ENCODE measurements at regions not wholly inside any gene's neighbourhood (a gene's known extent, or its start where the extent isn't known, plus 50 kb on each side); places are given as distances from the start of the nearest gene placed in this dataset.
A peak's percentile ranks its signal among the peaks of the same experiment; 100 is the strongest.
"Not testable (repeated sequence)": the region's sequence is repeated elsewhere in the genome, so short reads cannot be mapped to it uniquely, and the experiment has no call there.

- POLR2A ChIA-PET = interaction anchor here (1.0 kb wide), 1 partner anchor 17 kb away, joined by 3 read pairs; no protein-coding TSS in a partner anchor
- Mint-ChIP-seq H3K36me3 (peaks cover 0 to 7% (median 0%) of the 10 kb centered on the region in 3 donors), H3K27me3 (peaks cover 0 to 3% (median 0%) of the 10 kb centered on the region in 5 donors), H3K27ac (no peak overlapping the region), H3K4me3 (no peak overlapping the region), H3K9me3 (peaks cover 0 to 7% (median 0%) of the 10 kb centered on the region in 9 donors), H3K4me1 (peaks cover 0 to 5% (median 0%) of the 10 kb centered on the region in 4 donors)
- ATAC-seq (no peak), DNase-seq (no peak)
Measured at GRCh38 chr10:9147475-9147874, 1093.0 kb downstream of the GATA3 start.

DNA sequence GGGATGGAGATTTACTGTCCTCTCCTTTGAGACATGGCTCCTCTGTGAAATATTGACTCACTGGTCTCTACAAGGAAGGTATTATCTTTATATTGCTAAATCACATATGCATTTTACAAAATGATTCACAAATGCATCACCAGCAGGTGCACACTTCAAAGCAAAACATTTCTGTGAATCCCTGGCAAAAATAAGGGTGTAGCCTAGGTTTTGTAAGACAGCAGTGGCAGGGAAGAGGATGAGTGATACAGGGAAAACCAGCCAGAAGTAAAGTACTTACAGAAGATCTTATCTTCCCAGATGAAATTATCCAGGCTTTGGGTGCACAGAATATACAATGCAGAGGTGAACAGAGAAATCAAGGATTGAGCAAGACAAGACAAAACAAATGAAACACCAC, 1094.6 kb downstream of the GATA3 start:
- POLR2A ChIA-PET = no interaction called here
- ATAC-seq (no peak), DNase-seq (no peak)
- peaks cover 0 to 7% (median 0%) of the 10 kb centered on the region in 9 donors for H3K9me3 Mint-ChIP-seq
- peaks cover 0 to 3% (median 0%) of the 10 kb centered on the region in 5 donors for H3K27me3 Mint-ChIP-seq
- H3K4me1 Mint-ChIP-seq = no peaks in the 10 kb centered on the region
- no peak overlapping the region for H3K4me3 Mint-ChIP-seq
- peaks cover 0 to 7% (median 0%) of the 10 kb centered on the region in 3 donors for H3K36me3 Mint-ChIP-seq
- no peak overlapping the region for H3K27ac Mint-ChIP-seq

DNA sequence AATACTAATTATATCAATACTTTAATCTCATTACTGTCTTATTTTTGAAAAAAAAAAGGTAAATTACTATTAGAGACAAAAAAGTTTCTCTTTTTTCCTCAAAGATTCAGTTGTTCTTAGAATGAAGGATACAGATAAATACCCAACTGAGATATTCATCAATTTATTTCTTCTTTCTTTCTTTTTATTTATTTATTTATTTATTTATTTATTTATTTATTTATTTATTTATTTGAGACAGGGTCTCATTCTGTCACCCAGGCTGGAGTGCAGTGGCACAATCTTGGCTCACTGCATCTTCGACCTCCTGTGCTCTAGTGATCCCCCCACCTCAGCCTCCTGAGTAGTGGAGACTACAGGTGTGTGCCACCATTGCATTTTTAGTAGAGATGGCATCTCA, 1098.6 kb downstream of the GATA3 start:
- H3K4me3 Mint-ChIP-seq, POLR2A ChIA-PET, H3K27ac Mint-ChIP-seq, H3K36me3 Mint-ChIP-seq, DNase-seq, H3K4me1 Mint-ChIP-seq, H3K27me3 Mint-ChIP-seq, ATAC-seq, H3K9me3 Mint-ChIP-seq: not testable (repeated sequence)

- ATAC-seq = no peak
- Mint-ChIP-seq H3K27me3 (no peaks in the 10 kb centered on the region), H3K4me1 (no peaks in the 10 kb centered on the region)
Measured at GRCh38 chr10:9157656-9158055, 1103.2 kb downstream of the GATA3 start.

GRCh38 chr10:9158675-9159074, 1104.2 kb downstream of the GATA3 start:
- H3K36me3 Mint-ChIP-seq = peaks cover 0 to 33% (median 20%) of the 10 kb centered on the region in 3 donors
- POLR2A ChIA-PET = no interaction called here
- DNase-seq (no peak), ATAC-seq (no peak)
- H3K27me3 Mint-ChIP-seq = no peaks in the 10 kb centered on the region
- H3K4me1 Mint-ChIP-seq = peaks cover 3 to 9% (median 4%) of the 10 kb centered on the region in 4 donors
- H3K9me3 Mint-ChIP-seq = peaks cover 5 to 37% (median 21%) of the 10 kb centered on the region in 9 donors
- no peak overlapping the region for H3K4me3 Mint-ChIP-seq
- no peak overlapping the region for H3K27ac Mint-ChIP-seq

More at GRCh38 chr10:9157656-9158055, 1103.2 kb downstream of the GATA3 start:
- Mint-ChIP-seq H3K36me3 (peaks cover 0 to 26% (median 13%) of the 10 kb centered on the region in 3 donors), H3K27ac (no peak overlapping the region), H3K9me3 (peaks cover 2 to 32% (median 12%) of the 10 kb centered on the region in 9 donors), H3K4me3 (no peak overlapping the region)
- POLR2A ChIA-PET = no interaction called here
- DNase-seq = no peak

DNA sequence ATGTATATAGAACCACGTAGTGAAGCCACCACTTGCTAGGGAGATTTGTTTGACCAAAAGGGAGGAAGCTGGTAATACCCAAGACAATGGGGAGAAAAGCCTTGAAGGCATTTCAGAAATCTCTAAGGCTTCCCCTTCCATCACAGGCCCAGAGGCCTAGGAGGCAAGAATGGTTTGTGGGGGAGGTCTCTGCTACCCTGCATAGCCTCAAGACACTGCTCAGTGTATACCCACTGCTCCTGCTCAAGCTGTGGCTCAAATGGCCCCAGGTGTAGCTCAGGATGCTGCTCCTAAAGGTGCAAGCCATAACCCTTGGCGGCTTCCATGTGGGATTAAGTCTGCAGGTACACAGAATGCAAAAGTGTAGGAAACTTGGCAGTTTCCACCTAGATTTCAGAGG, 1105.8 kb downstream of the GATA3 start:
- no peak for DNase-seq
- Mint-ChIP-seq H3K4me3 (no peak overlapping the region), H3K9me3 (peaks cover 8 to 48% (median 26%) of the 10 kb centered on the region in 9 donors), H3K27me3 (no peaks in the 10 kb centered on the region), H3K4me1 (peaks cover 6 to 12% (median 8%) of the 10 kb centered on the region in 4 donors), H3K27ac (no peak overlapping the region), H3K36me3 (peaks cover 0 to 37% (median 23%) of the 10 kb centered on the region in 3 donors)
- POLR2A ChIA-PET = no interaction called here
- ATAC-seq = no peak

DNA sequence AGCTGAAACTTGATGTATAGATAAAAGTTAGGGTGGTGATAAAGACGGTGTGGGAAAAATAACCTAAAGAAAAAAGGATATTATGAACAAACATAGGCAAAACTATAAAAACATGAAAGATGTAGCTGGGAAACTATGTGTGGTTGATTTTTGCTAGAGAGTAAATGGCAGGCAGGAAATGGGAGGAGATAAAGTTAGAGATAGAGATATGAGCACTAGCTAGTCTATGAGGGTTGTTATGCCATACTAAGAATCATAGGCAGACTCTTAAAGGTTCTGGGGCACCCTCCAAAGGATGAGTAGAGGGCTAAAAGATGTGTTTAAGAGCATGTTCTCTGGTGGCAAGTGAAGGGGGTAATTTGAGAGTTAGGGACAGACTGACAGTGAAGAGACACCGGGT, 1109.2 kb downstream of the GATA3 start:
- Mint-ChIP-seq H3K9me3 (peaks cover 5 to 44% (median 22%) of the 10 kb centered on the region in 9 donors), H3K4me3 (no peak overlapping the region)

GRCh38 chr10:9166770-9167169, 1112.3 kb downstream of the GATA3 start:
- H3K36me3 Mint-ChIP-seq = peaks cover 0 to 12% (median 11%) of the 10 kb centered on the region in 3 donors
- ATAC-seq (peak; percentile 30 to 66), DNase-seq (peak in 3 of 10 donors; percentile 4 to 7 (median 4))
- H3K9me3 Mint-ChIP-seq = peaks cover 0 to 16% (median 8%) of the 10 kb centered on the region in 9 donors
- POLR2A ChIA-PET = no interaction called here
- peaks cover 12 to 30% (median 22%) of the 10 kb centered on the region in 4 donors for H3K4me1 Mint-ChIP-seq
- peak overlapping the region in 3 of 10 donors; percentile 1 to 7 (median 7) for H3K4me3 Mint-ChIP-seq
- H3K27ac Mint-ChIP-seq = peak overlapping the region in 1 of 10 donors; percentile 10
- peaks cover 0 to 4% (median 0%) of the 10 kb centered on the region in 5 donors for H3K27me3 Mint-ChIP-seq

More for the DNA sequence above, 1109.2 kb downstream of the GATA3 start:
- Mint-ChIP-seq H3K27ac (peak overlapping the region in 4 of 10 donors; percentile 0 to 58 (median 7)), H3K36me3 (peaks cover 0 to 31% (median 23%) of the 10 kb centered on the region in 3 donors), H3K4me1 (peaks cover 12 to 30% (median 22%) of the 10 kb centered on the region in 4 donors), H3K27me3 (peaks cover 0 to 2% (median 0%) of the 10 kb centered on the region in 5 donors)
- POLR2A ChIA-PET = interaction anchor here (1.4 kb wide), 1 partner anchor 16 kb away, joined by 3 read pairs; no protein-coding TSS in a partner anchor
- ATAC-seq (no peak), DNase-seq (no peak)

DNA sequence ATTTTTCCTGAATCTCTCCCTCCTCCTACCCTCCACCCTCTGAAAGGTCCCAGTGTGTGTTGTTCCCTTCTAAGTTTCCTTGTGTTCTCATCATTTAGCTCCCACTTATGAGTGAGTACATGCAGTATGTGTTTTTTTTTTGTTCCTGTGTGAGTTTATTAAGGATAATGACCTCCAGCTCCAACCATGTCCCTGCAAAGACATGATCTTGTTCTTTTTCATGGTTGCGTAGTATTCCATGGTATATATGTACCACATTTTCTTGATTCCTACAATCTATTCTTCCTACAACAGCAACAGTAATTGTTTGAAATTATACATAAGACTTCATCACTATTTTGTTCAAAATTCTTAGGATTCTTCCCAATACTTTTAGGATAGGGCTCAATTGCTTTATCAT, 1117.8 kb downstream of the GATA3 start:
- no peaks in the 10 kb centered on the region for H3K36me3 Mint-ChIP-seq
- peaks cover 0 to 10% (median 0%) of the 10 kb centered on the region in 5 donors for H3K27me3 Mint-ChIP-seq
- no peak overlapping the region for H3K4me3 Mint-ChIP-seq
- H3K27ac Mint-ChIP-seq = no peak overlapping the region
- H3K4me1 Mint-ChIP-seq = peaks cover 10 to 13% (median 11%) of the 10 kb centered on the region in 4 donors
- H3K9me3 Mint-ChIP-seq = peaks cover 0 to 6% (median 0%) of the 10 kb centered on the region in 9 donors
- POLR2A ChIA-PET = no interaction called here
- ATAC-seq (no peak), DNase-seq (no peak)

DNA sequence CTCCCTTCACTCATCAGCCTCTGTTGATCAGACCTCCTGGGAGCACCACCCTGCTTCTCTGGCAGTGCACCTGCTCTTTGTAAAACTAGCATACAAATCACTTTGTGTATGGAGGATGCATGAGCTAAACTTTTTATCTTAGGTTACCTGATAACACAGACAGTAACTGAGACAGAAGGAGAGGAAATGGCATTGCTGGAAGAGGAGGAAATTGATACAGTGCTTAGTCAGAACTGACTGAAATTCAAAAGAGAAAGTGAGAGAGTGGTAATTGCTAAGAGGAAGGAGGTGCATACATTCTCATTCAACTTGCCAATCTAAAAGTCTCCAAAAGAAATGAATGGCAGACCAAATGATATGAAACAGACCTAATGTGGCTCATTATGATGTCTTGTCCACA, 1120.7 kb downstream of the GATA3 start:
- peak; percentile 30 to 39 for ATAC-seq
- H3K4me3 Mint-ChIP-seq = peak overlapping the region in 1 of 10 donors; percentile 37
- POLR2A ChIA-PET = no interaction called here
- H3K4me1 Mint-ChIP-seq = peaks cover 8 to 11% (median 9%) of the 10 kb centered on the region in 4 donors
- peaks cover 0 to 8% (median 0%) of the 10 kb centered on the region in 5 donors for H3K27me3 Mint-ChIP-seq
- H3K9me3 Mint-ChIP-seq = peaks cover 0 to 6% (median 0%) of the 10 kb centered on the region in 9 donors
- no peaks in the 10 kb centered on the region for H3K36me3 Mint-ChIP-seq
- peak in 2 of 10 donors; percentile 5 to 8 for DNase-seq
- H3K27ac Mint-ChIP-seq = peak overlapping the region in 3 of 10 donors; percentile 10 to 78 (median 18)

GRCh38 chr10:9183197-9183880, 1128.9 kb downstream of the GATA3 start:
- H3K4me1 Mint-ChIP-seq, H3K4me3 Mint-ChIP-seq, H3K9me3 Mint-ChIP-seq, H3K27me3 Mint-ChIP-seq, DNase-seq, H3K27ac Mint-ChIP-seq, H3K36me3 Mint-ChIP-seq, POLR2A ChIA-PET, ATAC-seq: not testable (repeated sequence)

DNA sequence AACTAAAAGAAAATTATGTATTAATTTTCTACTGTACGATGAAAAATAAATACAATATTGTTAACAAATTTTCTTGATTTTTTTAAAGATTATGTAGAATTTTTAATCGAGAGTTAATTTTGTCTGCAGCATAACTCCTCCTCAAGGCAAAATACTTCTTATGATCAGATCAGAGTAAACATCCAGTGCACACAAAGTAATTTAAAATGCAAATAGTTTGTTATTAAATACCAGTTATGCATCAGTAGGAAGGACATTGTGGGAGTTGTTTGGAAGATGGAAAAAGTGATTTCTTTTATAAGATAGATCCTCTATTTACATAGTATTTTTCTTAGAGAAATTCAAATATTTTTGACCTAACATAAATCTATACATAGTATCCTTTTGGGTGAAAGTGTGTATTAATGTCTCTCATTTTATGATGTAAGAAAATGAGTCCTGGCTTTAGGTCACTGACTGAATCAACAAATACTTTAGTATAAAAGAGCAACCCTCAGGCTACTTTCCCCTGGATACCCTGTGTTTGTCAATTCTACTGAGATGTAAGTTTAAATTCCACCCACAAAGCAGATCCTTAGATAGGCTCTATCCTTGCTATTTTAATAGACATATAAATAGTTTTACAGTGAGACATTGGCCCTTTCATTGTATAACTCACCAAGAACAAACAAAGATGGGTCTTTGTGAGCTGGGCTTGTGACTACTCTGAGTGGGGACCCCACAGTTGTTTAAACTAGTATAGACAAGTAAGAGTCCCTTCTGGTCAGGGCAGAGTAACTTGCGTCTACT, 1133.7 kb downstream of the GATA3 start:
- ATAC-seq (no peak), DNase-seq (no peak)
- H3K4me1 Mint-ChIP-seq = peaks cover 4 to 15% (median 9%) of the 10 kb centered on the region in 4 donors
- POLR2A ChIA-PET = no interaction called here
- no peaks in the 10 kb centered on the region for H3K9me3 Mint-ChIP-seq
- H3K27me3 Mint-ChIP-seq = peaks cover 0 to 2% (median 0%) of the 10 kb centered on the region in 5 donors
- H3K27ac Mint-ChIP-seq = peak overlapping the region in 2 of 10 donors; percentile 5 to 15
- H3K36me3 Mint-ChIP-seq = no peaks in the 10 kb centered on the region
- H3K4me3 Mint-ChIP-seq = peak overlapping the region in 1 of 10 donors; percentile 3

Data from naive thymus-derived CD8-positive, alpha-beta T cell (primary cell).